Lower lobe of right lung (tissue), 2 donors: ENCODE measurements at regions not wholly inside any gene's neighbourhood (a gene's known extent, or its start where the extent isn't known, plus 50 kb on each side); places are given as distances from the start of the nearest gene placed in this dataset.

Experiments
- ATAC-seq, 2 donors: fragments of 200-7000 bp; cut with Tn5 transposase; one replicate each; pipeline ENCODE4 v1.9.1; 2020 to 2022; ENCODE audit warnings: mild to moderate bottlenecking in 2 of 2, moderate library complexity in 2 of 2
- DNase-seq: peaks from one replicate; pipeline ENCODE4 v3.0.0-alpha.2; 2020
- H3K27ac ChIP-seq: fragments of 200-600 bp; one replicate; pipeline ENCODE4 v1.8.0; 2022
- H3K27me3 ChIP-seq: fragments of 200-600 bp; one replicate; pipeline ENCODE4 v1.8.0; 2022; ENCODE audit warnings: low read depth
- H3K36me3 ChIP-seq: fragments of 200-600 bp; one replicate; pipeline ENCODE4 v1.8.0; 2022; ENCODE audit warnings: mild to moderate bottlenecking
- H3K4me1 ChIP-seq: fragments of 200-600 bp; one replicate; pipeline ENCODE4 v1.8.0; 2022
- H3K4me3 ChIP-seq: fragments of 200-600 bp; one replicate; pipeline ENCODE4 v1.8.0; 2022; ENCODE audit warnings: mild to moderate bottlenecking
- H3K9me3 ChIP-seq: fragments of 200-600 bp; one replicate; pipeline ENCODE4 v1.8.0; 2022
- intact Hi-C: fragments of 100-400 bp; cut with DNase I; formaldehyde crosslinking; loops from one replicate; pipeline ENCODE4 v1.11.0; 2022
- TF ChIP-seq, protein P1 (sequence below): fragments of 200-600 bp; IDR thresholded peaks from one replicate; pipeline ENCODE4 v1.8.0; 2022; ENCODE audit warnings: antibody characterized with exemption, mild to moderate bottlenecking
- donor health status: DM: no; HTN: yes; CAD: no; lungs with severe emphysema.

DNA sequence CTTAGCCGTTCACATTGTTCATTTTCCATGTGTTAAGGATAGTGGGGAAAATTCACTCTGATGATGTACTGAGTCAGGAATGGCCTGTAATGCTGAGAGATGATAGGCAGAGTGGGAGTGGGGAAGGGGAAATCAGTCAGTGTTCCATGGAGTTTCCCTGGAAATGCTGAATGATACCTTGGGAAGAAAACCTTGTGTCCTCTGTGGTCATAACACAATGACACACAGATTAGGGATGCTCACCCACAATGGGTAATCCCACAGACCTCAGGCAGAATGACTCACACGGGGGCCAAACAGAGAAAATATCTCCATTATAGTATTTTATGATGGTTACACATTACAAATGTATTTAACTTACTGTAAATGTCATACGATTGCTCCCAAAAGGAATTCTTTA is 118.0 kb downstream of the SNX19 start:
- Histone ChIP-seq H3K4me1 (no peaks in the 10 kb centered on the region), H3K27ac (no peak overlapping the region), H3K27me3 (no peaks in the 10 kb centered on the region), H3K9me3 (no peaks in the 10 kb centered on the region), H3K4me3 (no peak overlapping the region), H3K36me3 (no peaks in the 10 kb centered on the region)
- no peak for DNase-seq
- intact Hi-C loops = no loop called here
- ATAC-seq = no peak
- TF ChIP-seq, protein P1, sequence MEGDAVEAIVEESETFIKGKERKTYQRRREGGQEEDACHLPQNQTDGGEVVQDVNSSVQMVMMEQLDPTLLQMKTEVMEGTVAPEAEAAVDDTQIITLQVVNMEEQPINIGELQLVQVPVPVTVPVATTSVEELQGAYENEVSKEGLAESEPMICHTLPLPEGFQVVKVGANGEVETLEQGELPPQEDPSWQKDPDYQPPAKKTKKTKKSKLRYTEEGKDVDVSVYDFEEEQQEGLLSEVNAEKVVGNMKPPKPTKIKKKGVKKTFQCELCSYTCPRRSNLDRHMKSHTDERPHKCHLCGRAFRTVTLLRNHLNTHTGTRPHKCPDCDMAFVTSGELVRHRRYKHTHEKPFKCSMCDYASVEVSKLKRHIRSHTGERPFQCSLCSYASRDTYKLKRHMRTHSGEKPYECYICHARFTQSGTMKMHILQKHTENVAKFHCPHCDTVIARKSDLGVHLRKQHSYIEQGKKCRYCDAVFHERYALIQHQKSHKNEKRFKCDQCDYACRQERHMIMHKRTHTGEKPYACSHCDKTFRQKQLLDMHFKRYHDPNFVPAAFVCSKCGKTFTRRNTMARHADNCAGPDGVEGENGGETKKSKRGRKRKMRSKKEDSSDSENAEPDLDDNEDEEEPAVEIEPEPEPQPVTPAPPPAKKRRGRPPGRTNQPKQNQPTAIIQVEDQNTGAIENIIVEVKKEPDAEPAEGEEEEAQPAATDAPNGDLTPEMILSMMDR = no peak

DNA sequence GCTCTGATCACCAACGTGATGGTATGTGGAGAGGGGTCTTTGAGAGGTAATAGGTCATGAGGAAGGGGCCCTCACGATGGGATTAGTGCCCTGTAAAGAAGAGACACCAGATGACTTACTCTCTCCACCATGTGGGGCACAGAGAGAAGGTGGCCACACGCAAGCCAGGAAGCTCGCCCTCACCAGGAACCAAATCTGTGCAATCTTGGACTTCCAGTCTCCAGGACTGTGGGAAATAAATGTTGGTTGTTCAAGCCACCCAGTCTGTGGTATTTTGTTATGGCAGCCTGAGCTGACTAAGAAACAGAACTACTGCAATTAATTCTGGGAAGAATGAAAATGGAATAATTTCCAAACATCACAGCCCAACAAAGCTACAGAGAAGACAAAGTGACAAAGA is 117.5 kb downstream of the SNX19 start:
- TF ChIP-seq, protein P1 = no peak
- Histone ChIP-seq H3K27me3 (no peaks in the 10 kb centered on the region), H3K9me3 (no peaks in the 10 kb centered on the region), H3K4me3 (no peak overlapping the region), H3K4me1 (no peaks in the 10 kb centered on the region), H3K36me3 (no peaks in the 10 kb centered on the region), H3K27ac (no peak overlapping the region)
- no peak for DNase-seq
- ATAC-seq = no peak
- intact Hi-C loops = no loop called here

DNA sequence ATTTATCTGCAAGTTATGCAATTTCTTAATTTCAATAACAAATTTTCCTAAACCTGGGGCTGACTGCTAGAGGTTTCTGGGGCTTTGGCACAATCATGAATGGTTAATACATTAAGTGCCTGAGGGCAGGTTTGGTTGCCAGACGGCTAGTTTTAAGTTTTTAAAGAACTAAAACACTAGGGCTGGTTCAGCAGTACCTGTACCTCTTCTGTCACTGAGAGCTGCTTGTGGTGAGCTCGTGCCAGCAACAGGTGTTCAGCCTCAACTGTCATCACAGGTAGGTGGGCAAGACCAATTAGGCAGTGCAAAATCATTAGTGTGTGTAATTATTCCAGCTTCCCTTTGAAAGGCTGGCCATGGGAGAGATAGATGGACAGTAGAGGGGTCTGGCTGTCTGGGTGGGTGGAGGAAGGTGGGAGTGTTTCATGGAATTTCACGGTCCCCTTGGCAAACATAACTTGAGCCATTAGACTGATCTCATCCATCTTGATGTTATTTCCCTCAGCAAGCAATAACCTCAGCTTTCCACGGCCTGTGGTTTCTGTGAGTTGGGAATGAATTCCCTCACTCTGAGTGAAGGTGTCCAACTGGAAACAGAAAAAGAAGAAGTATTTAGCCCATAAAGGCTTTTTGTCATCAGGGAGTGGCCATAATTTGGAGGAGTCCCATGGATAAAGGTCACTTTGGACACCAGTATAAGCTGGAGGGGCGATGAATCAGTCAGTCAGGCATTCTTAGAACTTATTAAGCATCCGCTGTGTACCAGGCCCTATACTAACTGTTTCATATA is 114.8 kb downstream of the SNX19 start:
- Histone ChIP-seq H3K27me3 (no peaks in the 10 kb centered on the region), H3K36me3 (no peaks in the 10 kb centered on the region), H3K27ac (no peak overlapping the region), H3K9me3 (no peaks in the 10 kb centered on the region), H3K4me1 (no peaks in the 10 kb centered on the region), H3K4me3 (no peak overlapping the region)
- ATAC-seq (no peak), DNase-seq (no peak)
- TF ChIP-seq, protein P1 = no peak
- intact Hi-C loops = no loop called here

DNA sequence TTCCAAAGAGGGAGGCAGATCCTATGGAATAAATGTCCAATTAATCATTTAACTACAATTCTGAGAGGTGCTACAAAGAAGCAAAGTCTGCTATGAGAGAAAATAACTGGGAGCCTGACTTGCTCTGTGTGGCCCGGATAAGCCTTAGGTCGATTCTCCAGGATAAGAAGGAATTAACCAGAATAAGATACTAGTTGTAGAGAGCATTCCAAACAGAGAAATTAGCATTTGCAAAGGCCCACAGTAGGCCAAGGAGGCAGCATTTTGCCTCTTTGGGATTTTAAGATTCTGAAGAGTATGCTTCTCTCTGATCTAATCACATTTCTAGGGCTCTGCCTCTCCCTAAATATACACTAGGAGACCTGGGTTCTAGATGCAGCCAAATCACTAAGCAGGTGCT is 113.7 kb downstream of the SNX19 start:
- intact Hi-C loops = no loop called here
- no peaks in the 10 kb centered on the region for H3K36me3 ChIP-seq
- H3K9me3 ChIP-seq = no peaks in the 10 kb centered on the region
- no peak overlapping the region for H3K27ac ChIP-seq
- no peak overlapping the region for H3K4me3 ChIP-seq
- H3K27me3 ChIP-seq = no peaks in the 10 kb centered on the region
- ATAC-seq = no peak
- no peaks in the 10 kb centered on the region for H3K4me1 ChIP-seq
- DNase-seq = no peak
- TF ChIP-seq, protein P1 = no peak

DNA sequence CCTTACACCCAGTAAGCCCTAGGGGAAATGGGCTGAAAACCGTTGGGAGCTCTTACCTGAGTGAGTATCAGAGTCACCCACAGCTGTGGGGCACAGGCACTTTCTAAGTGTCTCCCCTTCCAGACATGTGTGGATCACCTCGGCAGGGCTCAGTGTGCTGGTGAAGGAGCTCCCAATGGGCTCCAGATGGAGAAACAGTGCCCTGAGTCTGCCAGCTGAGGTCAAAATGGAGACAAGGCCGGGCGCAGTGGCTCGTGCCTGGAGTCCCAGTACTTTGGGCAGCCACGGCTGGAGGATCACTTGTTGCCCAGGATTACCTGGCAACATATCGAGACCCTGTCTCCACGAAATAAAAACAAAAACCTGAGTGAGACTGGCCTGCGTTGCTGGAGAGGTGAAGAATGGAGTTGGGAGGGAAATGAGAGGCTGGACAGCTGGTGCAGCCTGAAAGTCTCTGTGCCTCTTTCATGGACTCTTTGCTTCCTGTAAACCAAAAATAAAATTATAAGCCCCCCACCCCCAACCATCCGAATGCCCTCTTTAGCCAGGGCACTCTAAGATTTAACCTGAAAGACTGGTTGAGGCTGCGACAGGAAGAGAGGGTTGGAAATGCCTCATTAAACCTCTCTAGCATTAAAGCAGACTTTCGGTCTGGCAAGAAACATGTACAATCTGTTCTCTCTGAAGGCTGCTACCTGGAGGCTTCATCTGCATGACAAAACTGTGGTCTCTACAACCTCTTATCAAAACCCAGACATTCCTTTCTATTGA is 111.8 kb downstream of the SNX19 start:
- no peak for DNase-seq
- intact Hi-C loops = no loop called here
- H3K27ac ChIP-seq = no peak overlapping the region

More for the DNA sequence above, 111.8 kb downstream of the SNX19 start:
- TF ChIP-seq, protein P1 = no peak
- no peak for ATAC-seq
- H3K4me3 ChIP-seq = no peak overlapping the region
- no peaks in the 10 kb centered on the region for H3K4me1 ChIP-seq
- no peaks in the 10 kb centered on the region for H3K9me3 ChIP-seq
- H3K27me3 ChIP-seq = no peaks in the 10 kb centered on the region
- no peaks in the 10 kb centered on the region for H3K36me3 ChIP-seq
